ENCODE measurements at regions not wholly inside any gene's neighbourhood (a gene's known extent, or its start where the extent isn't known, plus 50 kb on each side); places are given as distances from the start of the nearest gene placed in this dataset.

DNA sequence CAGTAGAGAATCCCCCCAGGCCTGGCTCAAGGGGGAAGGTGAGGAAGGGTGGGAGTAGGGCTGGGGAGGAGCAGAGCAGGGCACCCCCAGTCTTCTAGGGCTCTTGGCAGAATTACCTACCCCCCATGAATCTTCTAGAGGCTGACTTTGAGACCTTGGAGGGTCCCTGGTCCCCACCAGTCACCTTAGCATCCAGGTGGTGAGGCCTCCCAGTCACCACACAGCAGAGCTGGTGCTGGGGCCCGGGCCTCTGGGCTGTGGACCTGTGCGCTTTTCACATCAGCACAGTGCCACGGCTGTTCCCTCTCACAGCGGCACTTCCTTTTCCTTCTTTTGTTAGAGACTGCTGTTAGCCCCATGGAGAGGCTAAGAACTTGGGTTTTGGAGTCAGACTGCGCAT is 148.6 kb upstream of the PITX1 start:
- H3K4me2 ChIP-seq (ENCODE audit: low read depth, low read length, poor library complexity, severe bottlenecking) = no peak overlapping the region
- H4K20me1 ChIP-seq (ENCODE audit: low read depth, low read length) = no peaks in the 10 kb centered on the region
- H3F3A ChIP-seq (ENCODE audit: insufficient read depth) = no peaks in the 10 kb centered on the region
- H3K36me3 ChIP-seq (ENCODE audit: low read length) = no peaks in the 10 kb centered on the region
- H3K4me3 ChIP-seq (ENCODE audit: insufficient read depth, low read length, poor library complexity, severe bottlenecking) = no peak overlapping the region
- no peaks in the 10 kb centered on the region for H3K27me3 ChIP-seq (ENCODE audit: low read length)
- H3K27ac ChIP-seq (ENCODE audit: low read depth, low read length) = no peak overlapping the region
- no peaks in the 10 kb centered on the region for H3K9me3 ChIP-seq (ENCODE audit: insufficient read depth, low read length)
- H3K9me2 ChIP-seq (replicated peaks; ENCODE audit: insufficient read depth, low read length) = no peaks in the 10 kb centered on the region
- TF ChIP-seq, protein P1, sequence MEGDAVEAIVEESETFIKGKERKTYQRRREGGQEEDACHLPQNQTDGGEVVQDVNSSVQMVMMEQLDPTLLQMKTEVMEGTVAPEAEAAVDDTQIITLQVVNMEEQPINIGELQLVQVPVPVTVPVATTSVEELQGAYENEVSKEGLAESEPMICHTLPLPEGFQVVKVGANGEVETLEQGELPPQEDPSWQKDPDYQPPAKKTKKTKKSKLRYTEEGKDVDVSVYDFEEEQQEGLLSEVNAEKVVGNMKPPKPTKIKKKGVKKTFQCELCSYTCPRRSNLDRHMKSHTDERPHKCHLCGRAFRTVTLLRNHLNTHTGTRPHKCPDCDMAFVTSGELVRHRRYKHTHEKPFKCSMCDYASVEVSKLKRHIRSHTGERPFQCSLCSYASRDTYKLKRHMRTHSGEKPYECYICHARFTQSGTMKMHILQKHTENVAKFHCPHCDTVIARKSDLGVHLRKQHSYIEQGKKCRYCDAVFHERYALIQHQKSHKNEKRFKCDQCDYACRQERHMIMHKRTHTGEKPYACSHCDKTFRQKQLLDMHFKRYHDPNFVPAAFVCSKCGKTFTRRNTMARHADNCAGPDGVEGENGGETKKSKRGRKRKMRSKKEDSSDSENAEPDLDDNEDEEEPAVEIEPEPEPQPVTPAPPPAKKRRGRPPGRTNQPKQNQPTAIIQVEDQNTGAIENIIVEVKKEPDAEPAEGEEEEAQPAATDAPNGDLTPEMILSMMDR (IDR thresholded peaks at IDR 0.05; ENCODE audit: insufficient read depth, low read length, poor library complexity, severe bottlenecking) = no peak
- no peak for TF ChIP-seq EZH2phosphoT487 (conservative IDR thresholded peaks at IDR 0.05; ENCODE audit: low read length)
- H2AFZ ChIP-seq (ENCODE audit: low read depth, low read length, severe bottlenecking) = no peak overlapping the region
- no peak overlapping the region for H3K9ac ChIP-seq (ENCODE audit: low read length)
- H3K79me2 ChIP-seq (ENCODE audit: insufficient read depth, low read length) = no peaks in the 10 kb centered on the region

DNA sequence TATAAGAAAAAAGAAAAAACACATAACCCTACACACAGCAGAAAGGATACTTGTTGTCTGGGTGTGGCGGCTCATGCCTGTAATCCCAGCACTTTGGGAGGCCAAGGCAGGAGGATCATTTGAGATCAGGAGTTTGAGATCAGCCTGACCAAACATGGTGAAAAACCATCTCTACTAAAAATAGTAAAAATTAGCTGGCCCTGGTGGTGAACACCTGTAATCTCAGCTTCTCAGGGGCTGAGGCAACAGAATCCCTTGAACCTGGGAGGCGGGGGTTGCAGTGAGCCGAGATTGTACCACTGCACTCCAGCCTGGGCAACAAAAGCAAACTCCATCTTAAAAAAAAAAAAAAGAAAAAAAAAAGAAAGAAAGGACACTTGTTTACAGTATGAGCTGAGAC is 147.6 kb upstream of the PITX1 start:
- no peak overlapping the region for H2AFZ ChIP-seq (ENCODE audit: low read depth, low read length, severe bottlenecking)
- no peaks in the 10 kb centered on the region for H3K79me2 ChIP-seq (ENCODE audit: insufficient read depth, low read length)
- no peaks in the 10 kb centered on the region for H3F3A ChIP-seq (ENCODE audit: insufficient read depth)
- no peak overlapping the region for H3K27ac ChIP-seq (ENCODE audit: low read depth, low read length)
- no peak overlapping the region for H3K4me2 ChIP-seq (ENCODE audit: low read depth, low read length, poor library complexity, severe bottlenecking)
- no peak overlapping the region for H3K4me3 ChIP-seq (ENCODE audit: insufficient read depth, low read length, poor library complexity, severe bottlenecking)
- TF ChIP-seq, protein P1 (IDR thresholded peaks at IDR 0.05; ENCODE audit: insufficient read depth, low read length, poor library complexity, severe bottlenecking) = no peak
- TF ChIP-seq EZH2phosphoT487 (conservative IDR thresholded peaks at IDR 0.05; ENCODE audit: low read length) = no peak
- H3K27me3 ChIP-seq (ENCODE audit: low read length) = no peaks in the 10 kb centered on the region
- no peak overlapping the region for H3K9ac ChIP-seq (ENCODE audit: low read length)
- H4K20me1 ChIP-seq (ENCODE audit: low read depth, low read length) = no peaks in the 10 kb centered on the region
- H3K9me3 ChIP-seq (ENCODE audit: insufficient read depth, low read length) = no peaks in the 10 kb centered on the region
- no peaks in the 10 kb centered on the region for H3K36me3 ChIP-seq (ENCODE audit: low read length)
- no peaks in the 10 kb centered on the region for H3K9me2 ChIP-seq (replicated peaks; ENCODE audit: insufficient read depth, low read length)

DNA sequence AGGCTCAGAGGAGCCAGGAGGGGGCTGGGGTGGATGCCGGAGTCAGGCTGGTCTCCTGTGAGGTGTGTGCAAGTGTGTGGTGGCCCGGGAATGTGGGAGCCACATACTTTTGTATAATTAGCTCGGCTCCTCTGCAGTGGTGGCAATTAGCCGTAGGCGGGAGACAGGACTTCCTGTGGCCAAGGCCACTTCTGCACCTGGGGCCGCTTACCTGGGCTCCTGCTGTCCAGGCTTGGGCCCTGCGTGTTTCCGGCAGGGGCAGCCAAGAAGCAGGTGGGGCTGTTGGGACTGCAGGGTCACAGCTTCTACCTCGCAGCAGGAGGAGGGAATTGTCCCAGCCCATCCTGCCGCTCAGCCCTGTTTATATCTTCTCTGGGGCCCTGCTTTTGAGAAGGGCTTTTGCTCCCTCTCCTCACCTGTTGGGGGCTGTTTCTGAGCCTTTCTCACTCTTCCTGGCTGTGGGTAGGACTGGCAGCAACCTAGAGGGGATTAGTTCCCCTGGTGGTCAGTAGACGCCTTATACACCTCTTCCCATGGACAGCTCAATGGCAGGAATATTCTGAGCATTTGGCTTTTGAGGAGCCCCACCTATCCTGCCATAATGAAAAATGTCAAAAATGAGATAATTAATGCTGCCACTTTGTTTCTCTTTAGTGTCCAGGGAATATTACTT is 145.4 kb upstream of the PITX1 start:
- Histone ChIP-seq H3F3A (ENCODE audit: insufficient read depth) (no peaks in the 10 kb centered on the region), H3K9me2 (replicated peaks; ENCODE audit: insufficient read depth, low read length) (no peaks in the 10 kb centered on the region), H3K4me3 (ENCODE audit: insufficient read depth, low read length, poor library complexity, severe bottlenecking) (no peak overlapping the region), H3K4me2 (ENCODE audit: low read depth, low read length, poor library complexity, severe bottlenecking) (no peak overlapping the region), H3K27me3 (ENCODE audit: low read length) (no peaks in the 10 kb centered on the region), H3K9ac (ENCODE audit: low read length) (no peak overlapping the region), H3K36me3 (ENCODE audit: low read length) (no peaks in the 10 kb centered on the region), H4K20me1 (ENCODE audit: low read depth, low read length) (no peaks in the 10 kb centered on the region), H3K27ac (ENCODE audit: low read depth, low read length) (no peak overlapping the region), H3K79me2 (ENCODE audit: insufficient read depth, low read length) (no peaks in the 10 kb centered on the region), H3K9me3 (ENCODE audit: insufficient read depth, low read length) (no peaks in the 10 kb centered on the region), H2AFZ (ENCODE audit: low read depth, low read length, severe bottlenecking) (no peak overlapping the region)
- TF ChIP-seq, protein P1 (IDR thresholded peaks at IDR 0.05; ENCODE audit: insufficient read depth, low read length, poor library complexity, severe bottlenecking) = no peak
- TF ChIP-seq EZH2phosphoT487 (conservative IDR thresholded peaks at IDR 0.05; ENCODE audit: low read length) = no peak

All from SU-DHL-6 (cell line).